HG03135 (cell line): ENCODE measurements at regions not wholly inside any gene's neighbourhood (a gene's known extent, or its start where the extent isn't known, plus 50 kb on each side); places are given as distances from the start of the nearest gene placed in this dataset.

Experiments used
- ATAC-seq: cut with Tn5 transposase; IDR thresholded peaks from one replicate; pipeline ENCODE4 v1.9.1; 2021; ENCODE audit warnings: mild to moderate bottlenecking, moderate library complexity; ENCODE audit not compliant: unreplicated experiment

GRCh38 chr2:236790963-236791362 is 221.3 kb downstream of the ACKR3 start:
- no peak for ATAC-seq

- no peak for ATAC-seq
These were observed 223.7 kb downstream of the ACKR3 start for GRCh38 chr2:236793023-236794011.

GRCh38 chr2:236794176-236794957 is 224.7 kb downstream of the ACKR3 start:
- no peak for ATAC-seq

GRCh38 chr2:236795169-236795860 is 225.7 kb downstream of the ACKR3 start:
- ATAC-seq: no peak

- ATAC-seq: no peak
These were observed 226.2 kb downstream of the ACKR3 start for GRCh38 chr2:236795861-236796219.

- ATAC-seq: no peak
These were observed 226.6 kb downstream of the ACKR3 start for GRCh38 chr2:236796236-236796635.

- ATAC-seq: no peak
These were observed 227.8 kb downstream of the ACKR3 start for GRCh38 chr2:236797411-236797810.

GRCh38 chr2:236798491-236798890 is 228.9 kb downstream of the ACKR3 start:
- no peak for ATAC-seq

- no peak for ATAC-seq
These were observed 229.9 kb downstream of the ACKR3 start for GRCh38 chr2:236799391-236800026.

GRCh38 chr2:236802862-236803261 is 233.2 kb downstream of the ACKR3 start:
- no peak for ATAC-seq

GRCh38 chr2:236803621-236804020 is 234.0 kb downstream of the ACKR3 start:
- ATAC-seq: no peak

- ATAC-seq: no peak
These were observed 236.3 kb downstream of the ACKR3 start for GRCh38 chr2:236805800-236806531.

- ATAC-seq: no peak
These were observed 240.1 kb downstream of the ACKR3 start for GRCh38 chr2:236809716-236810115.

- no peak for ATAC-seq
These were observed 241.5 kb downstream of the ACKR3 start for GRCh38 chr2:236811062-236811656.

GRCh38 chr2:236813766-236814165 is 244.1 kb downstream of the ACKR3 start:
- ATAC-seq: no peak

GRCh38 chr2:236814593-236814992 is 245.0 kb downstream of the ACKR3 start:
- ATAC-seq: no peak

GRCh38 chr2:236815746-236816145 is 246.1 kb downstream of the ACKR3 start:
- no peak for ATAC-seq

- ATAC-seq: no peak
These were observed 246.9 kb downstream of the ACKR3 start for GRCh38 chr2:236816197-236817170.
